K562 (cell line): ENCODE measurements at regions not wholly inside any gene's neighbourhood (a gene's known extent, or its start where the extent isn't known, plus 50 kb on each side); places are given as distances from the start of the nearest gene placed in this dataset.

Source experiments
- ARID2 ChIP-seq: fragments of 450-650 bp; IDR thresholded peaks from 2 replicates; pipeline ENCODE4 v1.6.1; 2017; ENCODE audit warnings: antibody characterized with exemption, mild to moderate bottlenecking
- GATAD2A ChIP-seq: fragments of 450-650 bp; IDR thresholded peaks from 2 replicates; pipeline ENCODE4 v1.6.1; 2017
- ILF3 ChIP-seq: fragments of 450-650 bp; IDR thresholded peaks from 2 replicates; pipeline ENCODE4 v1.6.1; 2018; ENCODE audit warnings: antibody characterized with exemption, mild to moderate bottlenecking, moderate library complexity, borderline replicate concordance
- ILK ChIP-seq: fragments of 450-650 bp; IDR thresholded peaks from 2 replicates; pipeline ENCODE4 v1.6.1; 2016; ENCODE audit warnings: missing genetic modification characterization, low read depth, mild to moderate bottlenecking, missing compliant biosample characterization, moderate library complexity, borderline replicate concordance
- MED1 ChIP-seq: sonication (generic); formaldehyde crosslinking; IDR thresholded peaks from 2 replicates; pipeline ENCODE4 v1.8.1; 2023; ENCODE audit warnings: missing genetic modification reagents, borderline replicate concordance
- TAF7 ChIP-seq: fragments of 450-650 bp; IDR thresholded peaks from 2 replicates; pipeline ENCODE4 v1.6.1; 2016; ENCODE audit warnings: missing genetic modification characterization, missing compliant biosample characterization
- TEAD4 ChIP-seq, 2 experiments: sonication (generic) in 1 of 2; formaldehyde crosslinking in 1 of 2; IDR thresholded peaks; 2 replicates each; pipeline versions ENCODE4 v1.6.1 to v1.8.0; 2012 to 2022; ENCODE audit warnings: borderline replicate concordance in 1 of 2, inconsistent platforms in 1 of 2, low read length in 1 of 2, mild to moderate bottlenecking in 1 of 2, missing genetic modification reagents in 1 of 2
- WHSC1 ChIP-seq: IDR thresholded peaks from one replicate; pipeline ENCODE4 v1.6.1; 2012; ENCODE audit warnings: low read length, control low read depth, inconsistent platforms
- TF ChIP-seq, protein P1 (sequence below): fragments of 250-450 bp; sonication (Bioruptor Pico); IDR thresholded peaks from 2 replicates; pipeline ENCODE4 v1.4.0; 2020
- TF ChIP-seq, protein P2 (sequence below): IDR thresholded peaks from 2 replicates; pipeline ENCODE4 v1.6.1; 2012; ENCODE audit warnings: low read depth, low read length, improper control_type of control experiment, borderline replicate concordance
- TF ChIP-seq, protein P3 (sequence below): fragments of 250-450 bp; sonication (Bioruptor Pico); IDR thresholded peaks from 2 replicates; pipeline ENCODE4 v1.8.0; 2021; ENCODE audit warnings: moderate library complexity, mild to moderate bottlenecking, inconsistent platforms
- TF ChIP-seq, protein P4 (sequence below): fragments of 450-650 bp; formaldehyde crosslinking; IDR thresholded peaks from 2 replicates; pipeline ENCODE4 v1.4.0; 2022; ENCODE audit warnings: missing genetic modification characterization

DNA sequence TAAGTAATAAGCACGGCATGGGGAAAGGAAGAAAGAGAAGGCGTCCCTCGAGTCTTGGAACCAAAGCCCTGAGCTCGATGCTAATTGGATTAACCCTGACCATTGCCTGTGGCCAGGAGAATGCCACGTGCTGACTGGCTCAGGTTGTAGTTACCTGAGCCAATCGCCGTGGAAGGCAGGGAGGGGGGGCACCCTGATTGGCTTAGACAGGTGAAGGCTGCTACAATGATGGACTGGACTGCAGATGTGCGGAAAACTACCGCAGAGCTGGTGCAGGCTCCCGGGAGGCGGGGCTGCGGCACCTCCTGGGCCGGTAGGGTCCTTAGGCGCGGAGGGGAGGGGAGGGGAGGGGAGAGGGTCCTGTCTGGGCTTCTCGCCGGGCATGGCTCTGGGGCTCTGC lies 121.3 kb downstream of the TFAP2C start (continued):
- TF ChIP-seq, protein P1, sequence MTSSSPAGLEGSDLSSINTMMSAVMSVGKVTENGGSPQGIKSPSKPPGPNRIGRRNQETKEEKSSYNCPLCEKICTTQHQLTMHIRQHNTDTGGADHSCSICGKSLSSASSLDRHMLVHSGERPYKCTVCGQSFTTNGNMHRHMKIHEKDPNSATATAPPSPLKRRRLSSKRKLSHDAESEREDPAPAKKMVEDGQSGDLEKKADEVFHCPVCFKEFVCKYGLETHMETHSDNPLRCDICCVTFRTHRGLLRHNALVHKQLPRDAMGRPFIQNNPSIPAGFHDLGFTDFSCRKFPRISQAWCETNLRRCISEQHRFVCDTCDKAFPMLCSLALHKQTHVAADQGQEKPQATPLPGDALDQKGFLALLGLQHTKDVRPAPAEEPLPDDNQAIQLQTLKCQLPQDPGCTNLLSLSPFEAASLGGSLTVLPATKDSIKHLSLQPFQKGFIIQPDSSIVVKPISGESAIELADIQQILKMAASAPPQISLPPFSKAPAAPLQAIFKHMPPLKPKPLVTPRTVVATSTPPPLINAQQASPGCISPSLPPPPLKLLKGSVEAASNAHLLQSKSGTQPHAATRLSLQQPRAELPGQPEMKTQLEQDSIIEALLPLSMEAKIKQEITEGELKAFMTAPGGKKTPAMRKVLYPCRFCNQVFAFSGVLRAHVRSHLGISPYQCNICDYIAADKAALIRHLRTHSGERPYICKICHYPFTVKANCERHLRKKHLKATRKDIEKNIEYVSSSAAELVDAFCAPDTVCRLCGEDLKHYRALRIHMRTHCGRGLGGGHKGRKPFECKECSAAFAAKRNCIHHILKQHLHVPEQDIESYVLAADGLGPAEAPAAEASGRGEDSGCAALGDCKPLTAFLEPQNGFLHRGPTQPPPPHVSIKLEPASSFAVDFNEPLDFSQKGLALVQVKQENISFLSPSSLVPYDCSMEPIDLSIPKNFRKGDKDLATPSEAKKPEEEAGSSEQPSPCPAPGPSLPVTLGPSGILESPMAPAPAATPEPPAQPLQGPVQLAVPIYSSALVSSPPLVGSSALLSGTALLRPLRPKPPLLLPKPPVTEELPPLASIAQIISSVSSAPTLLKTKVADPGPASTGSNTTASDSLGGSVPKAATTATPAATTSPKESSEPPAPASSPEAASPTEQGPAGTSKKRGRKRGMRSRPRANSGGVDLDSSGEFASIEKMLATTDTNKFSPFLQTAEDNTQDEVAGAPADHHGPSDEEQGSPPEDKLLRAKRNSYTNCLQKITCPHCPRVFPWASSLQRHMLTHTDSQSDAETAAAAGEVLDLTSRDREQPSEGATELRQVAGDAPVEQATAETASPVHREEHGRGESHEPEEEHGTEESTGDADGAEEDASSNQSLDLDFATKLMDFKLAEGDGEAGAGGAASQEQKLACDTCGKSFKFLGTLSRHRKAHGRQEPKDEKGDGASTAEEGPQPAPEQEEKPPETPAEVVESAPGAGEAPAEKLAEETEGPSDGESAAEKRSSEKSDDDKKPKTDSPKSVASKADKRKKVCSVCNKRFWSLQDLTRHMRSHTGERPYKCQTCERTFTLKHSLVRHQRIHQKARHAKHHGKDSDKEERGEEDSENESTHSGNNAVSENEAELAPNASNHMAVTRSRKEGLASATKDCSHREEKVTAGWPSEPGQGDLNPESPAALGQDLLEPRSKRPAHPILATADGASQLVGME (CRISPR knock-in tag), result no peak
- TF ChIP-seq, protein P2, sequence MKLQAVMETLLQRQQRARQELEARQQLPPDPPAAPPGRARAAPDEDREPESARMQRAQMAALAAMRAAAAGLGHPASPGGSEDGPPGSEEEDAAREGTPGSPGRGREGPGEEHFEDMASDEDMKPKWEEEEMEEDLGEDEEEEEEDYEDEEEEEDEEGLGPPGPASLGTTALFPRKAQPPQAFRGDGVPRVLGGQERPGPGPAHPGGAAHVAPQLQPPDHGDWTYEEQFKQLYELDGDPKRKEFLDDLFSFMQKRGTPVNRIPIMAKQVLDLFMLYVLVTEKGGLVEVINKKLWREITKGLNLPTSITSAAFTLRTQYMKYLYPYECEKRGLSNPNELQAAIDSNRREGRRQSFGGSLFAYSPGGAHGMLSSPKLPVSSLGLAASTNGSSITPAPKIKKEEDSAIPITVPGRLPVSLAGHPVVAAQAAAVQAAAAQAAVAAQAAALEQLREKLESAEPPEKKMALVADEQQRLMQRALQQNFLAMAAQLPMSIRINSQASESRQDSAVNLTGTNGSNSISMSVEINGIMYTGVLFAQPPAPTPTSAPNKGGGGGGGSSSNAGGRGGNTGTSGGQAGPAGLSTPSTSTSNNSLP, result no peak
- TF ChIP-seq TAF7 (tag) (no peak), WHSC1 (no peak), MED1 (no peak), ILK (tag) (no peak), GATAD2A (no peak), ILF3 (no peak), ARID2 (no peak), TEAD4 (IDR thresholded peaks at IDR 0.05; ENCODE audit: low read length) (no peak), TEAD4 (CRISPR knock-in tag; IDR thresholded peaks at IDR 0.05; ENCODE audit: borderline replicate concordance) (no peak)
- TF ChIP-seq, protein P3, sequence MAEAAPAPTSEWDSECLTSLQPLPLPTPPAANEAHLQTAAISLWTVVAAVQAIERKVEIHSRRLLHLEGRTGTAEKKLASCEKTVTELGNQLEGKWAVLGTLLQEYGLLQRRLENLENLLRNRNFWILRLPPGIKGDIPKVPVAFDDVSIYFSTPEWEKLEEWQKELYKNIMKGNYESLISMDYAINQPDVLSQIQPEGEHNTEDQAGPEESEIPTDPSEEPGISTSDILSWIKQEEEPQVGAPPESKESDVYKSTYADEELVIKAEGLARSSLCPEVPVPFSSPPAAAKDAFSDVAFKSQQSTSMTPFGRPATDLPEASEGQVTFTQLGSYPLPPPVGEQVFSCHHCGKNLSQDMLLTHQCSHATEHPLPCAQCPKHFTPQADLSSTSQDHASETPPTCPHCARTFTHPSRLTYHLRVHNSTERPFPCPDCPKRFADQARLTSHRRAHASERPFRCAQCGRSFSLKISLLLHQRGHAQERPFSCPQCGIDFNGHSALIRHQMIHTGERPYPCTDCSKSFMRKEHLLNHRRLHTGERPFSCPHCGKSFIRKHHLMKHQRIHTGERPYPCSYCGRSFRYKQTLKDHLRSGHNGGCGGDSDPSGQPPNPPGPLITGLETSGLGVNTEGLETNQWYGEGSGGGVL (CRISPR knock-in tag), result no peak
- TF ChIP-seq, protein P4, sequence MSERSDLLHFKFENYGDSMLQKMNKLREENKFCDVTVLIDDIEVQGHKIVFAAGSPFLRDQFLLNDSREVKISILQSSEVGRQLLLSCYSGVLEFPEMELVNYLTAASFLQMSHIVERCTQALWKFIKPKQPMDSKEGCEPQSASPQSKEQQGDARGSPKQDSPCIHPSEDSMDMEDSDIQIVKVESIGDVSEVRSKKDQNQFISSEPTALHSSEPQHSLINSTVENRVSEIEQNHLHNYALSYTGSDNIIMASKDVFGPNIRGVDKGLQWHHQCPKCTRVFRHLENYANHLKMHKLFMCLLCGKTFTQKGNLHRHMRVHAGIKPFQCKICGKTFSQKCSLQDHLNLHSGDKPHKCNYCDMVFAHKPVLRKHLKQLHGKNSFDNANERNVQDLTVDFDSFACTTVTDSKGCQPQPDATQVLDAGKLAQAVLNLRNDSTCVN (CRISPR knock-in tag), result no peak
